WTC11 (cell line): ENCODE measurements at regions not wholly inside any gene's neighbourhood (a gene's known extent, or its start where the extent isn't known, plus 50 kb on each side); places are given as distances from the start of the nearest gene placed in this dataset.

Source experiments
- ATAC-seq: fragments of 200-7000 bp; cut with Tn5 transposase; 2 replicates; pipeline ENCODE4 v1.10.0; 2021; ENCODE audit warnings: mild to moderate bottlenecking, moderate library complexity
- CTCF ChIA-PET: fragments of 300-600 bp; sonication (Branson Sonifier 250); formaldehyde crosslinking; loops from one replicate; lab custom pipeline; 2021; ENCODE audit warnings: antibody characterized with exemption; lab: Charles Lee
- POLR2A ChIA-PET: fragments of 350-600 bp; sonication (Branson Sonifier 250); formaldehyde crosslinking; loops from one replicate; lab custom pipeline; 2021; ENCODE audit warnings: antibody characterized with exemption; lab: Charles Lee
- DNase-seq: peaks from one replicate; pipeline ENCODE4 v3.0.0; 2021; ENCODE audit warnings: low spot score
- H3K27ac Mint-ChIP-seq: 2 replicates; pipeline ENCODE4 v1.8.0; 2021; ENCODE audit warnings: mixed read lengths
- H3K27me3 Mint-ChIP-seq: 2 replicates; pipeline ENCODE4 v1.8.0; 2021; ENCODE audit warnings: low read depth, mild to moderate bottlenecking, moderate library complexity, mixed read lengths
- H3K36me3 Mint-ChIP-seq: 2 replicates; pipeline ENCODE4 v1.8.0; 2021; ENCODE audit warnings: mixed read lengths
- H3K4me1 Mint-ChIP-seq: 2 replicates; pipeline ENCODE4 v1.8.0; 2022; ENCODE audit warnings: mixed read lengths
- H3K4me3 Mint-ChIP-seq: 2 replicates; pipeline ENCODE4 v1.8.0; 2021; ENCODE audit warnings: mild to moderate bottlenecking, moderate library complexity, mixed read lengths
- H3K9me3 Mint-ChIP-seq: 2 replicates; pipeline ENCODE4 v1.8.0; 2021; ENCODE audit warnings: mixed read lengths
- EMX1 ChIP-seq: fragments of 250-450 bp; sonication (Bioruptor Pico); IDR thresholded peaks from 2 replicates; pipeline ENCODE4 v1.8.0; 2021; ENCODE audit warnings: mild to moderate bottlenecking
- ETV6 ChIP-seq: sonication (generic); formaldehyde crosslinking; IDR thresholded peaks from 2 replicates; pipeline ENCODE4 v1.8.1; 2022; ENCODE audit warnings: mild to moderate bottlenecking, missing genetic modification reagents
- RORB ChIP-seq: fragments of 250-450 bp; sonication (Bioruptor Pico); IDR thresholded peaks from 2 replicates; pipeline ENCODE4 v1.9.0; 2021; ENCODE audit warnings: mild to moderate bottlenecking
- SMAD3 ChIP-seq: sonication (generic); formaldehyde crosslinking; IDR thresholded peaks from 2 replicates; pipeline ENCODE4 v1.8.0; 2022; ENCODE audit warnings: missing genetic modification reagents, mild to moderate bottlenecking, borderline replicate concordance
- ZNF232 ChIP-seq: sonication (generic); formaldehyde crosslinking; IDR thresholded peaks from 2 replicates; pipeline ENCODE4 v1.8.0; 2022; ENCODE audit warnings: mild to moderate bottlenecking, missing genetic modification reagents
- ZNF263 ChIP-seq: sonication (generic); formaldehyde crosslinking; IDR thresholded peaks from 2 replicates; pipeline ENCODE4 v1.8.1; 2022; ENCODE audit warnings: low read depth, mild to moderate bottlenecking, moderate library complexity, missing genetic modification reagents
- TF ChIP-seq, protein P1 (sequence below): sonication (generic); formaldehyde crosslinking; IDR thresholded peaks from 2 replicates; pipeline ENCODE4 v1.8.1; 2022; ENCODE audit warnings: missing genetic modification reagents, borderline replicate concordance
- TF ChIP-seq, protein P2 (sequence below): fragments of 250-450 bp; sonication (Bioruptor Pico); IDR thresholded peaks from 2 replicates; pipeline ENCODE4 v1.9.0; 2021; ENCODE audit warnings: moderate library complexity, mild to moderate bottlenecking, inconsistent platforms, borderline replicate concordance
- TF ChIP-seq, protein P3 (sequence below): sonication (generic); formaldehyde crosslinking; conservative IDR thresholded peaks from 2 replicates; pipeline ENCODE4 v1.8.1; 2022; ENCODE audit warnings: mild to moderate bottlenecking, missing genetic modification reagents
- TF ChIP-seq, protein P4 (sequence below): fragments of 250-450 bp; sonication (Bioruptor Pico); conservative IDR thresholded peaks from 2 replicates; pipeline ENCODE4 v1.9.0; 2021; ENCODE audit warnings: mild to moderate bottlenecking
- TF ChIP-seq, protein P5 (sequence below): fragments of 250-450 bp; sonication (Bioruptor Pico); IDR thresholded peaks from 2 replicates; pipeline ENCODE4 v1.9.0; 2021; ENCODE audit warnings: mild to moderate bottlenecking
- TF ChIP-seq, protein P6 (sequence below): fragments of 200-600 bp; IDR thresholded peaks from 2 replicates; pipeline ENCODE4 v1.8.0; 2022; ENCODE audit warnings: antibody characterized with exemption
- TF ChIP-seq, protein P7 (sequence below): sonication (generic); formaldehyde crosslinking; IDR thresholded peaks from 2 replicates; pipeline ENCODE4 v1.8.0; 2023; ENCODE audit warnings: missing genetic modification reagents
- TF ChIP-seq, protein P8 (sequence below): fragments of 250-450 bp; sonication (Bioruptor Pico); IDR thresholded peaks from 2 replicates; pipeline ENCODE4 v1.8.0; 2021; ENCODE audit warnings: mild to moderate bottlenecking
- TF ChIP-seq, protein P9 (sequence below): sonication (generic); formaldehyde crosslinking; IDR thresholded peaks from 2 replicates; pipeline ENCODE4 v1.8.1; 2022; ENCODE audit warnings: low read depth, mild to moderate bottlenecking, moderate library complexity, missing genetic modification reagents, borderline replicate concordance
- TF ChIP-seq, protein P10 (sequence below): sonication (generic); formaldehyde crosslinking; IDR thresholded peaks from 2 replicates; pipeline ENCODE4 v1.8.0; 2022; ENCODE audit warnings: mild to moderate bottlenecking, missing genetic modification reagents
- TF ChIP-seq, protein P11 (sequence below): fragments of 250-450 bp; sonication (Bioruptor Pico); IDR thresholded peaks from 2 replicates; pipeline ENCODE4 v1.9.0; 2021; ENCODE audit warnings: mild to moderate bottlenecking
- TF ChIP-seq, protein P12 (sequence below): sonication (generic); formaldehyde crosslinking; IDR thresholded peaks from 2 replicates; pipeline ENCODE4 v1.8.0; 2022; ENCODE audit warnings: mild to moderate bottlenecking, missing genetic modification reagents

DNA sequence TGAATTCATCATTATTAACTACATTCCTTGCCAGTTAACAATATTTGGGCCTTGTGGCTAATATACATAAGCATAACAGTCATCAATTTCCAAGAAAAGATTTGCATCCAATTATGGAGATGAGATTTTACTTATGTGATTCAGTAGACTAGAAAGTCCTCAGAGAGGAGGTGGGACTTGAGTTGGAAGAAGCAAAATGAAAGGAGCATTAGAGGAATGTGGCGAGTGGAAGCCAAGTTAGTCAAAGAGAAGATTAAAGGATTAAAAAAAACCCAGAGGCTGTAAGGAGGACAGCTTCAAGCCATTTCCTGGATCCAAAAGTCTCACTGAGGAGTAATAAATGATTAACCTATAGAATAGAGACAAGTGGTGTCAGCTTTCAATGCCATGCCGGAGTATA is 1099.4 kb upstream of the IGFBP7 start:
- Mint-ChIP-seq H3K4me3 (no peak overlapping the region), H3K4me1 (peaks cover 24% of the 10 kb centered on the region), H3K27me3 (no peaks in the 10 kb centered on the region), H3K27ac (no peak overlapping the region; the same call in 1 of the 2 replicates), H3K9me3 (no peaks in the 10 kb centered on the region), H3K36me3 (no peaks in the 10 kb centered on the region)
- ATAC-seq (no peak), DNase-seq (no peak)
- TF ChIP-seq, protein P1, sequence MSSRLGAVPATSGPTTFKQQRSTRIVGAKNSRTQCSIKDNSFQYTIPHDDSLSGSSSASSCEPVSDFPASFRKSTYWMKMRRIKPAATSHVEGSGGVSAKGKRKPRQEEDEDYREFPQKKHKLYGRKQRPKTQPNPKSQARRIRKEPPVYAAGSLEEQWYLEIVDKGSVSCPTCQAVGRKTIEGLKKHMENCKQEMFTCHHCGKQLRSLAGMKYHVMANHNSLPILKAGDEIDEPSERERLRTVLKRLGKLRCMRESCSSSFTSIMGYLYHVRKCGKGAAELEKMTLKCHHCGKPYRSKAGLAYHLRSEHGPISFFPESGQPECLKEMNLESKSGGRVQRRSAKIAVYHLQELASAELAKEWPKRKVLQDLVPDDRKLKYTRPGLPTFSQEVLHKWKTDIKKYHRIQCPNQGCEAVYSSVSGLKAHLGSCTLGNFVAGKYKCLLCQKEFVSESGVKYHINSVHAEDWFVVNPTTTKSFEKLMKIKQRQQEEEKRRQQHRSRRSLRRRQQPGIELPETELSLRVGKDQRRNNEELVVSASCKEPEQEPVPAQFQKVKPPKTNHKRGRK (CRISPR knock-in tag), result no peak
- TF ChIP-seq, protein P2, sequence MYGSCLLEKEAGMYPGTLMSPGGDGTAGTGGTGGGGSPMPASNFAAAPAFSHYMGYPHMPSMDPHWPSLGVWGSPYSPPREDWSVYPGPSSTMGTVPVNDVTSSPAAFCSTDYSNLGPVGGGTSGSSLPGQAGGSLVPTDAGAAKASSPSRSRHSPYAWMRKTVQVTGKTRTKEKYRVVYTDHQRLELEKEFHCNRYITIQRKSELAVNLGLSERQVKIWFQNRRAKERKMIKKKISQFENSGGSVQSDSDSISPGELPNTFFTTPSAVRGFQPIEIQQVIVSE (CRISPR knock-in tag), result no peak
- TF ChIP-seq, protein P3, sequence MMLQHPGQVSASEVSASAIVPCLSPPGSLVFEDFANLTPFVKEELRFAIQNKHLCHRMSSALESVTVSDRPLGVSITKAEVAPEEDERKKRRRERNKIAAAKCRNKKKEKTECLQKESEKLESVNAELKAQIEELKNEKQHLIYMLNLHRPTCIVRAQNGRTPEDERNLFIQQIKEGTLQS (CRISPR knock-in tag), result no peak
- no peak for TF ChIP-seq ZNF263 (CRISPR knock-in tag)
- TF ChIP-seq, protein P4, sequence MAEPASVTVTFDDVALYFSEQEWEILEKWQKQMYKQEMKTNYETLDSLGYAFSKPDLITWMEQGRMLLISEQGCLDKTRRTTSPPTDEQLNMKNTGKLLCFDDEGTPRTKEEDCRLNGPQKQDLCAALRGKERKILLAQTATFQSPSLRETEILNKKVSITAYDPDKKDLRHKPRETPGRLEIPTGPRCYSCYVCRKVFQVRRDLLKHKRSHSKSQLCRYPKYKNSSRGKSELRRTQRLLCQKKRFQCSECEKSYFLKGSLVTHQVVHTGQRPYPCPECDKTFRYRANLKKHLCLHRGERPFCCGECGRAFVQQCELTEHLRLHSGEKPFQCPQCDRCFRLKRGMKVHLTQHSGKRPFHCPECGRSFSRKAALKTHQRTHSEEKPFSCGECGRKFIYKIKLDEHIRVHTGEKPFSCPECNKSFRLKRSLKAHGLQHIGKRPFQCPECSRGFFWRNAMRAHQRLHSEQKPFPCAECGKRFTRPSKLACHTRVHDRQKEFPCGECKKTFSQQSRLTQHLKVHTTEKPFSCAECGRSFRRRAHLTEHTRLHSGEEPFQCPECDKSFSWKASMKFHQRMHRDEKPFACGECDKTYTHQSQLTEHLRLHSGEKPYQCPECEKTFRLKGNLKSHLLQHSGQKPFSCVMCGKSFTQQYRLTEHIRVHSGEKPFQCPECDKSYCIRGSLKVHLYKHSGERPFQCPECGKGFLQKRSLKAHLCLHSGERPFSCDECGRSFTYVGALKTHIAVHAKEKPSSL (CRISPR knock-in tag), result no peak
- TF ChIP-seq, protein P5, sequence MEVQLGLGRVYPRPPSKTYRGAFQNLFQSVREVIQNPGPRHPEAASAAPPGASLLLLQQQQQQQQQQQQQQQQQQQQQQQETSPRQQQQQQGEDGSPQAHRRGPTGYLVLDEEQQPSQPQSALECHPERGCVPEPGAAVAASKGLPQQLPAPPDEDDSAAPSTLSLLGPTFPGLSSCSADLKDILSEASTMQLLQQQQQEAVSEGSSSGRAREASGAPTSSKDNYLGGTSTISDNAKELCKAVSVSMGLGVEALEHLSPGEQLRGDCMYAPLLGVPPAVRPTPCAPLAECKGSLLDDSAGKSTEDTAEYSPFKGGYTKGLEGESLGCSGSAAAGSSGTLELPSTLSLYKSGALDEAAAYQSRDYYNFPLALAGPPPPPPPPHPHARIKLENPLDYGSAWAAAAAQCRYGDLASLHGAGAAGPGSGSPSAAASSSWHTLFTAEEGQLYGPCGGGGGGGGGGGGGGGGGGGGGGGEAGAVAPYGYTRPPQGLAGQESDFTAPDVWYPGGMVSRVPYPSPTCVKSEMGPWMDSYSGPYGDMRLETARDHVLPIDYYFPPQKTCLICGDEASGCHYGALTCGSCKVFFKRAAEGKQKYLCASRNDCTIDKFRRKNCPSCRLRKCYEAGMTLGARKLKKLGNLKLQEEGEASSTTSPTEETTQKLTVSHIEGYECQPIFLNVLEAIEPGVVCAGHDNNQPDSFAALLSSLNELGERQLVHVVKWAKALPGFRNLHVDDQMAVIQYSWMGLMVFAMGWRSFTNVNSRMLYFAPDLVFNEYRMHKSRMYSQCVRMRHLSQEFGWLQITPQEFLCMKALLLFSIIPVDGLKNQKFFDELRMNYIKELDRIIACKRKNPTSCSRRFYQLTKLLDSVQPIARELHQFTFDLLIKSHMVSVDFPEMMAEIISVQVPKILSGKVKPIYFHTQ (CRISPR knock-in tag), result no peak
- TF ChIP-seq, protein P6, sequence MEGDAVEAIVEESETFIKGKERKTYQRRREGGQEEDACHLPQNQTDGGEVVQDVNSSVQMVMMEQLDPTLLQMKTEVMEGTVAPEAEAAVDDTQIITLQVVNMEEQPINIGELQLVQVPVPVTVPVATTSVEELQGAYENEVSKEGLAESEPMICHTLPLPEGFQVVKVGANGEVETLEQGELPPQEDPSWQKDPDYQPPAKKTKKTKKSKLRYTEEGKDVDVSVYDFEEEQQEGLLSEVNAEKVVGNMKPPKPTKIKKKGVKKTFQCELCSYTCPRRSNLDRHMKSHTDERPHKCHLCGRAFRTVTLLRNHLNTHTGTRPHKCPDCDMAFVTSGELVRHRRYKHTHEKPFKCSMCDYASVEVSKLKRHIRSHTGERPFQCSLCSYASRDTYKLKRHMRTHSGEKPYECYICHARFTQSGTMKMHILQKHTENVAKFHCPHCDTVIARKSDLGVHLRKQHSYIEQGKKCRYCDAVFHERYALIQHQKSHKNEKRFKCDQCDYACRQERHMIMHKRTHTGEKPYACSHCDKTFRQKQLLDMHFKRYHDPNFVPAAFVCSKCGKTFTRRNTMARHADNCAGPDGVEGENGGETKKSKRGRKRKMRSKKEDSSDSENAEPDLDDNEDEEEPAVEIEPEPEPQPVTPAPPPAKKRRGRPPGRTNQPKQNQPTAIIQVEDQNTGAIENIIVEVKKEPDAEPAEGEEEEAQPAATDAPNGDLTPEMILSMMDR, result no peak
- TF ChIP-seq, protein P7, sequence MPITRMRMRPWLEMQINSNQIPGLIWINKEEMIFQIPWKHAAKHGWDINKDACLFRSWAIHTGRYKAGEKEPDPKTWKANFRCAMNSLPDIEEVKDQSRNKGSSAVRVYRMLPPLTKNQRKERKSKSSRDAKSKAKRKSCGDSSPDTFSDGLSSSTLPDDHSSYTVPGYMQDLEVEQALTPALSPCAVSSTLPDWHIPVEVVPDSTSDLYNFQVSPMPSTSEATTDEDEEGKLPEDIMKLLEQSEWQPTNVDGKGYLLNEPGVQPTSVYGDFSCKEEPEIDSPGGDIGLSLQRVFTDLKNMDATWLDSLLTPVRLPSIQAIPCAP (CRISPR knock-in tag), result no peak
- TF ChIP-seq, protein P8, sequence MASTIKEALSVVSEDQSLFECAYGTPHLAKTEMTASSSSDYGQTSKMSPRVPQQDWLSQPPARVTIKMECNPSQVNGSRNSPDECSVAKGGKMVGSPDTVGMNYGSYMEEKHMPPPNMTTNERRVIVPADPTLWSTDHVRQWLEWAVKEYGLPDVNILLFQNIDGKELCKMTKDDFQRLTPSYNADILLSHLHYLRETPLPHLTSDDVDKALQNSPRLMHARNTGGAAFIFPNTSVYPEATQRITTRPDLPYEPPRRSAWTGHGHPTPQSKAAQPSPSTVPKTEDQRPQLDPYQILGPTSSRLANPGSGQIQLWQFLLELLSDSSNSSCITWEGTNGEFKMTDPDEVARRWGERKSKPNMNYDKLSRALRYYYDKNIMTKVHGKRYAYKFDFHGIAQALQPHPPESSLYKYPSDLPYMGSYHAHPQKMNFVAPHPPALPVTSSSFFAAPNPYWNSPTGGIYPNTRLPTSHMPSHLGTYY, result no peak
- TF ChIP-seq, protein P9, sequence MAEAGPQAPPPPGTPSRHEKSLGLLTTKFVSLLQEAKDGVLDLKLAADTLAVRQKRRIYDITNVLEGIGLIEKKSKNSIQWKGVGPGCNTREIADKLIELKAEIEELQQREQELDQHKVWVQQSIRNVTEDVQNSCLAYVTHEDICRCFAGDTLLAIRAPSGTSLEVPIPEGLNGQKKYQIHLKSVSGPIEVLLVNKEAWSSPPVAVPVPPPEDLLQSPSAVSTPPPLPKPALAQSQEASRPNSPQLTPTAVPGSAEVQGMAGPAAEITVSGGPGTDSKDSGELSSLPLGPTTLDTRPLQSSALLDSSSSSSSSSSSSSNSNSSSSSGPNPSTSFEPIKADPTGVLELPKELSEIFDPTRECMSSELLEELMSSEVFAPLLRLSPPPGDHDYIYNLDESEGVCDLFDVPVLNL (CRISPR knock-in tag), result no peak
- ChIA-PET POLR2A (no interaction called here), CTCF (no interaction called here)

DNA sequence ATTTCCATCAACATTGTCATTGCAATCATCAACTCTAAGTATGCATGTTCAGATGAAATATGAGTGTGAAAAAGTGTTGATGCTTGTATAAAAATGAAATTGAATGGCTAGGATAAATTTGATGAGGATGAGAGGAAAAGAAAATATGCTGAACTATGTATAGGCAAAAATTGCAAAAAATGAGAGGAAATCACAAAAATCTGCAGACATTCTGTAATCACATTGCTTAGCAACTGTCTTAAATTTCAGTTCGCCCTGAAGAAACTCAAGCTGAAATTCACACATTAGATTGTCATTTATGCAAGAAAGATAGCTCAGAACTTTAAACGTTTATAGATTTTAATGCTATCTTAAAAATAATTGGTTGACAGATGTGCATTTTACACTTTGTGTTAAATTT is 1098.8 kb upstream of the IGFBP7 start:
- Mint-ChIP-seq H3K4me3 (no peak overlapping the region), H3K9me3 (no peaks in the 10 kb centered on the region), H3K4me1 (peaks cover 18% of the 10 kb centered on the region), H3K27ac (no peak overlapping the region), H3K27me3 (no peaks in the 10 kb centered on the region), H3K36me3 (no peaks in the 10 kb centered on the region)
- DNase-seq, result no peak
- CTCF ChIA-PET, result interaction anchor here (0.6 kb wide), 1 partner anchor 1209 kb away, joined by 4 read pairs; no protein-coding TSS in a partner anchor
- no peak for ATAC-seq
- POLR2A ChIA-PET, result no interaction called here
- TF ChIP-seq ETV6 (CRISPR knock-in tag) (no peak), EMX1 (CRISPR knock-in tag) (no peak), ZNF232 (CRISPR knock-in tag) (no peak), SMAD3 (CRISPR knock-in tag) (no peak), RORB (CRISPR knock-in tag) (no peak)
- TF ChIP-seq, protein P10, sequence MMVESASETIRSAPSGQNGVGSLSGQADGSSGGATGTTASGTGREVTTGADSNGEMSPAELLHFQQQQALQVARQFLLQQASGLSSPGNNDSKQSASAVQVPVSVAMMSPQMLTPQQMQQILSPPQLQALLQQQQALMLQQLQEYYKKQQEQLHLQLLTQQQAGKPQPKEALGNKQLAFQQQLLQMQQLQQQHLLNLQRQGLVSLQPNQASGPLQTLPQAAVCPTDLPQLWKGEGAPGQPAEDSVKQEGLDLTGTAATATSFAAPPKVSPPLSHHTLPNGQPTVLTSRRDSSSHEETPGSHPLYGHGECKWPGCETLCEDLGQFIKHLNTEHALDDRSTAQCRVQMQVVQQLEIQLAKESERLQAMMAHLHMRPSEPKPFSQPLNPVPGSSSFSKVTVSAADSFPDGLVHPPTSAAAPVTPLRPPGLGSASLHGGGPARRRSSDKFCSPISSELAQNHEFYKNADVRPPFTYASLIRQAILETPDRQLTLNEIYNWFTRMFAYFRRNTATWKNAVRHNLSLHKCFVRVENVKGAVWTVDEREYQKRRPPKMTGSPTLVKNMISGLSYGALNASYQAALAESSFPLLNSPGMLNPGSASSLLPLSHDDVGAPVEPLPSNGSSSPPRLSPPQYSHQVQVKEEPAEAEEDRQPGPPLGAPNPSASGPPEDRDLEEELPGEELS, result no peak
- TF ChIP-seq, protein P11, sequence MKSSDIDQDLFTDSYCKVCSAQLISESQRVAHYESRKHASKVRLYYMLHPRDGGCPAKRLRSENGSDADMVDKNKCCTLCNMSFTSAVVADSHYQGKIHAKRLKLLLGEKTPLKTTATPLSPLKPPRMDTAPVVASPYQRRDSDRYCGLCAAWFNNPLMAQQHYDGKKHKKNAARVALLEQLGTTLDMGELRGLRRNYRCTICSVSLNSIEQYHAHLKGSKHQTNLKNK (CRISPR knock-in tag), result no peak
- TF ChIP-seq, protein P12, sequence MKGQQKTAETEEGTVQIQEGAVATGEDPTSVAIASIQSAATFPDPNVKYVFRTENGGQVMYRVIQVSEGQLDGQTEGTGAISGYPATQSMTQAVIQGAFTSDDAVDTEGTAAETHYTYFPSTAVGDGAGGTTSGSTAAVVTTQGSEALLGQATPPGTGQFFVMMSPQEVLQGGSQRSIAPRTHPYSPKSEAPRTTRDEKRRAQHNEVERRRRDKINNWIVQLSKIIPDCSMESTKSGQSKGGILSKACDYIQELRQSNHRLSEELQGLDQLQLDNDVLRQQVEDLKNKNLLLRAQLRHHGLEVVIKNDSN, result no peak
